Stomach (tissue), 4 donors: ENCODE measurements at regions not wholly inside any gene's neighbourhood (a gene's known extent, or its start where the extent isn't known, plus 50 kb on each side); places are given as distances from the start of the nearest gene placed in this dataset.
"Not testable (repeated sequence)": the region's sequence is repeated elsewhere in the genome, so short reads cannot be mapped to it uniquely, and the experiment has no call there.

ENCODE experiments used
- POLR2AphosphoS5 ChIP-seq, 3 donors: sonication (generic); formaldehyde crosslinking; IDR thresholded peaks; one replicate each; pipeline ENCODE4 v1.6.1; 2016; ENCODE audit warnings: antibody characterized with exemption in 3 of 3
- TF ChIP-seq, protein P1 (sequence below), 7 experiments: fragments of 450-650 bp in 4 of 7; fragments of 200-600 bp in 3 of 7; sonication (generic) in 3 of 7; IDR thresholded peaks; one replicate each; pipeline ENCODE4 v1.5.1; 2016 to 2019; ENCODE audit warnings: antibody characterized with exemption in 7 of 7, control low read depth in 2 of 7, mild to moderate bottlenecking in 1 of 7

DNA sequence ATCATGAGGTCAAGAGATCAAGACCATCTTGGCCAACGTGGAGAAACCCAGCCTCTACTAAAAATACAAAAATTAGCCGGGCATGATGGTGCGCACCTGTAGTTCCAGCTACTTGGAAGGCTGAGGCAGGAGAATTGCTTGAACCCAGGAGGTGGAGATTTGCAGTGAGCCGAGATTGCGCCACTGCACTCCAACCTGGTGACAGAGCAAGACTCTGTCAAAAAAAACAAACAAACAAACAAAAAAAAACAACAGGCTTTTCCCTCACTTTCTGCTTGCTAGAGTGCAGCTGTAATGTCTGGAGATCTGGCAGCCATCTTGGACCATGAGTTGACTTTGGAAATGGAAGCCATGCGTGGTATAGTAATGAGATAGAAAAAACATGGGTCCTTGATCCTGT is 101.1 kb upstream of the SHB start:
- TF ChIP-seq POLR2AphosphoS5 (IDR thresholded peaks at IDR 0.05): not testable (repeated sequence)
- TF ChIP-seq, protein P1, sequence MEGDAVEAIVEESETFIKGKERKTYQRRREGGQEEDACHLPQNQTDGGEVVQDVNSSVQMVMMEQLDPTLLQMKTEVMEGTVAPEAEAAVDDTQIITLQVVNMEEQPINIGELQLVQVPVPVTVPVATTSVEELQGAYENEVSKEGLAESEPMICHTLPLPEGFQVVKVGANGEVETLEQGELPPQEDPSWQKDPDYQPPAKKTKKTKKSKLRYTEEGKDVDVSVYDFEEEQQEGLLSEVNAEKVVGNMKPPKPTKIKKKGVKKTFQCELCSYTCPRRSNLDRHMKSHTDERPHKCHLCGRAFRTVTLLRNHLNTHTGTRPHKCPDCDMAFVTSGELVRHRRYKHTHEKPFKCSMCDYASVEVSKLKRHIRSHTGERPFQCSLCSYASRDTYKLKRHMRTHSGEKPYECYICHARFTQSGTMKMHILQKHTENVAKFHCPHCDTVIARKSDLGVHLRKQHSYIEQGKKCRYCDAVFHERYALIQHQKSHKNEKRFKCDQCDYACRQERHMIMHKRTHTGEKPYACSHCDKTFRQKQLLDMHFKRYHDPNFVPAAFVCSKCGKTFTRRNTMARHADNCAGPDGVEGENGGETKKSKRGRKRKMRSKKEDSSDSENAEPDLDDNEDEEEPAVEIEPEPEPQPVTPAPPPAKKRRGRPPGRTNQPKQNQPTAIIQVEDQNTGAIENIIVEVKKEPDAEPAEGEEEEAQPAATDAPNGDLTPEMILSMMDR (IDR thresholded peaks at IDR 0.05): not testable (repeated sequence)
